SK-N-SH (cell line): ENCODE measurements at regions not wholly inside any gene's neighbourhood (a gene's known extent, or its start where the extent isn't known, plus 50 kb on each side); places are given as distances from the start of the nearest gene placed in this dataset.

ENCODE experiments used
- CTCF ChIA-PET: fragments of 300-600, 350-600 bp; formaldehyde crosslinking; extraction: SDS; loops from one replicate; lab custom pipeline; 2021; lab: Yijun Ruan, JAX
- POLR2A ChIA-PET: fragments of 350-600 bp; sonication (Branson Sonifier 250); formaldehyde crosslinking; extraction: SDS; loops from one replicate; lab custom pipeline; 2020; ENCODE audit warnings: antibody characterized with exemption, inconsistent platforms; lab: Yijun Ruan, JAX
- DNase-seq: peaks from one replicate; pipeline ENCODE4 v3.0.0; 2012
- H2AFZ ChIP-seq: fragments of 200-600 bp; sonication (generic); 2 replicates; pipeline ENCODE4 v1.8.1; 2016; ENCODE audit warnings: antibody characterized with exemption, mild to moderate bottlenecking, low read depth
- H3F3A ChIP-seq: fragments of 200-600 bp; sonication (generic); replicated peaks from 2 replicates; pipeline ENCODE3; 2016; ENCODE audit warnings: antibody characterized with exemption, mild to moderate bottlenecking; ENCODE audit not compliant: insufficient read depth
- H3K27ac ChIP-seq, 2 experiments: fragments of 200-500 bp in 1 of 2; fragments of 200-600 bp in 1 of 2; sonication (Bioruptor generic) in 1 of 2; sonication (generic), shearing (Covaris generic) in 1 of 2; 2 replicates each; pipeline versions ENCODE4 v1.5.1 to v1.6.1; 2014 to 2016; ENCODE audit warnings: low read depth in 2 of 2, inconsistent platforms in 1 of 2, low read length in 1 of 2, mild to moderate bottlenecking in 1 of 2, mixed read lengths in 1 of 2
- H3K27me3 ChIP-seq: fragments of 200-600 bp; sonication (generic), shearing (Covaris generic); 2 replicates; pipeline ENCODE4 v1.6.1; 2016; ENCODE audit warnings: mixed run types; ENCODE audit not compliant: insufficient read depth
- H3K36me3 ChIP-seq, 2 experiments: fragments of 200-500 bp in 1 of 2; fragments of 200-600 bp in 1 of 2; sonication (Bioruptor generic) in 1 of 2; sonication (generic) in 1 of 2; replicated peaks in 1 of 2; 2 replicates each; pipeline versions ENCODE3 to v1.5.1; 2014 to 2016; ENCODE audit warnings: low read length in 1 of 2, mild to moderate bottlenecking in 1 of 2; ENCODE audit not compliant: insufficient read depth in 2 of 2, control insufficient read depth in 1 of 2
- H3K4me1 ChIP-seq, 2 experiments: fragments of 200-500 bp in 1 of 2; fragments of 200-600 bp in 1 of 2; sonication (Bioruptor generic) in 1 of 2; sonication (generic), shearing (Covaris generic) in 1 of 2; 2 replicates each; pipeline versions ENCODE4 v1.5.1 to v1.6.1; 2014 to 2016; ENCODE audit warnings: low read depth in 1 of 2, low read length in 1 of 2, mixed run types in 1 of 2; ENCODE audit not compliant: insufficient read depth in 2 of 2, control insufficient read depth in 1 of 2
- H3K4me2 ChIP-seq: fragments of 200-600 bp; sonication (generic), shearing (Covaris generic); 2 replicates; pipeline ENCODE4 v1.6.1; 2017; ENCODE audit warnings: mixed run types
- H3K4me3 ChIP-seq, 2 experiments: fragments of 200-500 bp in 1 of 2; fragments of 200-600 bp in 1 of 2; sonication (Bioruptor generic) in 1 of 2; sonication (generic), shearing (Covaris generic) in 1 of 2; 2 replicates each; pipeline versions ENCODE4 v1.5.1 to v1.8.1; 2014 to 2016; ENCODE audit warnings: low read depth in 2 of 2, inconsistent platforms in 1 of 2, low read length in 1 of 2, mild to moderate bottlenecking in 1 of 2, mixed read lengths in 1 of 2, moderate library complexity in 1 of 2
- H3K79me2 ChIP-seq: fragments of 200-600 bp; sonication (generic); 2 replicates; pipeline ENCODE4 v1.8.1; 2017; ENCODE audit warnings: mild to moderate bottlenecking; ENCODE audit not compliant: insufficient read depth
- H3K9ac ChIP-seq: fragments of 200-600 bp; sonication (generic); 2 replicates; pipeline ENCODE4 v1.6.1; 2017; ENCODE audit warnings: mixed run types
- H3K9me2 ChIP-seq: fragments of 200-600 bp; sonication (generic); 2 replicates; pipeline ENCODE4 v1.6.1; 2017; ENCODE audit warnings: mixed run types
- H3K9me3 ChIP-seq: fragments of 200-600 bp; sonication (generic); 2 replicates; pipeline ENCODE4 v1.6.1; 2017; ENCODE audit warnings: mixed run types, mild to moderate bottlenecking, moderate library complexity
- H4K20me1 ChIP-seq: fragments of 200-600 bp; sonication (generic); 2 replicates; pipeline ENCODE4 v1.6.1; 2017; ENCODE audit warnings: mild to moderate bottlenecking, mixed run types; ENCODE audit not compliant: insufficient read depth
- CHD2 ChIP-seq: fragments of 150-350 bp; IDR thresholded peaks from 2 replicates; pipeline ENCODE4 v1.6.1; 2018; ENCODE audit warnings: low read length; ENCODE audit not compliant: partially characterized antibody
- ELF1 ChIP-seq: IDR thresholded peaks from 2 replicates; pipeline ENCODE4 v1.4.0; 2012
- EZH2phosphoT487 ChIP-seq: fragments of 200-600 bp; sonication (generic); IDR thresholded peaks from 2 replicates; pipeline ENCODE4 v1.6.1; 2017; ENCODE audit warnings: low read depth, mixed run types, mild to moderate bottlenecking, antibody characterized with exemption, moderate library complexity, borderline replicate concordance
- FOSL2 ChIP-seq: IDR thresholded peaks from 2 replicates; pipeline ENCODE4 v1.4.0; 2012; ENCODE audit warnings: low read depth, mild to moderate bottlenecking, moderate library complexity, borderline replicate concordance
- FOXJ3 ChIP-seq: sonication (generic); formaldehyde crosslinking; IDR thresholded peaks from 2 replicates; pipeline ENCODE4 v1.5.1; 2020; ENCODE audit warnings: mild to moderate bottlenecking, missing genetic modification reagents
- GABPA ChIP-seq: IDR thresholded peaks from 2 replicates; pipeline ENCODE4 v1.4.0; 2012; ENCODE audit warnings: low read depth, mild to moderate bottlenecking
- GATA2 ChIP-seq: sonication (generic); formaldehyde crosslinking; IDR thresholded peaks from 2 replicates; pipeline ENCODE4 v1.5.0; 2020; ENCODE audit warnings: mild to moderate bottlenecking, missing genetic modification reagents
- JUND ChIP-seq: IDR thresholded peaks from 2 replicates; pipeline ENCODE4 v1.4.0; 2012
- MXI1 ChIP-seq: IDR thresholded peaks from 2 replicates; pipeline ENCODE4 v1.6.1; 2012; ENCODE audit warnings: mild to moderate bottlenecking, low read depth, low read length, improper control_type of control experiment
- POLR2AphosphoS5 ChIP-seq: IDR thresholded peaks from 2 replicates; pipeline ENCODE4 v1.6.1; 2012; ENCODE audit warnings: low read depth, low read length
- RCOR1 ChIP-seq: fragments of 150-350 bp; IDR thresholded peaks from 2 replicates; pipeline ENCODE4 v1.6.1; 2017; ENCODE audit warnings: antibody characterized with exemption, low read length
- RFX5 ChIP-seq: IDR thresholded peaks from 2 replicates; pipeline ENCODE4 v1.6.1; 2012; ENCODE audit warnings: mild to moderate bottlenecking, improper control_type of control experiment, low read length
- SMC3 ChIP-seq: IDR thresholded peaks from 2 replicates; pipeline ENCODE4 v1.6.1; 2012; ENCODE audit warnings: low read depth, low read length, improper control_type of control experiment
- TAF1 ChIP-seq: IDR thresholded peaks from 2 replicates; pipeline ENCODE4 v1.6.1; 2012; ENCODE audit warnings: low read depth, mild to moderate bottlenecking, low read length, moderate library complexity, borderline replicate concordance
- TEAD4 ChIP-seq: IDR thresholded peaks from 2 replicates; pipeline ENCODE4 v1.4.0; 2012; ENCODE audit warnings: mild to moderate bottlenecking, borderline replicate concordance; ENCODE audit not compliant: insufficient read depth
- YY1 ChIP-seq: IDR thresholded peaks from 2 replicates; pipeline ENCODE4 v1.4.0; 2012; ENCODE audit warnings: low read depth, mild to moderate bottlenecking
- WGBS: methylation state at CpG from one replicate; pipeline ENCODE4 v1.1.6; 2017; ENCODE audit warnings: low lambda C conversion rate; 5-methylcytosine and 5-hydroxymethylcytosine counted together
- TF ChIP-seq, protein P1 (sequence below): IDR thresholded peaks from 2 replicates; pipeline ENCODE4 v1.4.0; 2012; ENCODE audit warnings: low read depth, borderline replicate concordance
- TF ChIP-seq, protein P2 (sequence below): IDR thresholded peaks from 2 replicates; pipeline ENCODE4 v1.6.1; 2012; ENCODE audit warnings: mild to moderate bottlenecking, low read depth, low read length, moderate library complexity

- Histone ChIP-seq H2AFZ (no peak overlapping the region), H3K4me3 (no peak overlapping the region), H3K4me2 (no peak overlapping the region), H3K9me3 (peaks cover 7% of the 10 kb centered on the region; the same call in 1 of the 2 replicates)
- CTCF ChIA-PET, result no interaction called here
- TF ChIP-seq TAF1, result no peak
- no peak for TF ChIP-seq SMC3
- TF ChIP-seq FOSL2, result no peak
- TF ChIP-seq GABPA, result no peak
- TF ChIP-seq POLR2AphosphoS5, result no peak
- TF ChIP-seq, protein P1, sequence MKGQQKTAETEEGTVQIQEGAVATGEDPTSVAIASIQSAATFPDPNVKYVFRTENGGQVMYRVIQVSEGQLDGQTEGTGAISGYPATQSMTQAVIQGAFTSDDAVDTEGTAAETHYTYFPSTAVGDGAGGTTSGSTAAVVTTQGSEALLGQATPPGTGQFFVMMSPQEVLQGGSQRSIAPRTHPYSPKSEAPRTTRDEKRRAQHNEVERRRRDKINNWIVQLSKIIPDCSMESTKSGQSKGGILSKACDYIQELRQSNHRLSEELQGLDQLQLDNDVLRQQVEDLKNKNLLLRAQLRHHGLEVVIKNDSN, result no peak
- TF ChIP-seq JUND, result no peak
- TF ChIP-seq MXI1, result no peak
- no peak for TF ChIP-seq FOXJ3
- no peak for TF ChIP-seq GATA2
- TF ChIP-seq CHD2, result no peak
- TF ChIP-seq, protein P2, sequence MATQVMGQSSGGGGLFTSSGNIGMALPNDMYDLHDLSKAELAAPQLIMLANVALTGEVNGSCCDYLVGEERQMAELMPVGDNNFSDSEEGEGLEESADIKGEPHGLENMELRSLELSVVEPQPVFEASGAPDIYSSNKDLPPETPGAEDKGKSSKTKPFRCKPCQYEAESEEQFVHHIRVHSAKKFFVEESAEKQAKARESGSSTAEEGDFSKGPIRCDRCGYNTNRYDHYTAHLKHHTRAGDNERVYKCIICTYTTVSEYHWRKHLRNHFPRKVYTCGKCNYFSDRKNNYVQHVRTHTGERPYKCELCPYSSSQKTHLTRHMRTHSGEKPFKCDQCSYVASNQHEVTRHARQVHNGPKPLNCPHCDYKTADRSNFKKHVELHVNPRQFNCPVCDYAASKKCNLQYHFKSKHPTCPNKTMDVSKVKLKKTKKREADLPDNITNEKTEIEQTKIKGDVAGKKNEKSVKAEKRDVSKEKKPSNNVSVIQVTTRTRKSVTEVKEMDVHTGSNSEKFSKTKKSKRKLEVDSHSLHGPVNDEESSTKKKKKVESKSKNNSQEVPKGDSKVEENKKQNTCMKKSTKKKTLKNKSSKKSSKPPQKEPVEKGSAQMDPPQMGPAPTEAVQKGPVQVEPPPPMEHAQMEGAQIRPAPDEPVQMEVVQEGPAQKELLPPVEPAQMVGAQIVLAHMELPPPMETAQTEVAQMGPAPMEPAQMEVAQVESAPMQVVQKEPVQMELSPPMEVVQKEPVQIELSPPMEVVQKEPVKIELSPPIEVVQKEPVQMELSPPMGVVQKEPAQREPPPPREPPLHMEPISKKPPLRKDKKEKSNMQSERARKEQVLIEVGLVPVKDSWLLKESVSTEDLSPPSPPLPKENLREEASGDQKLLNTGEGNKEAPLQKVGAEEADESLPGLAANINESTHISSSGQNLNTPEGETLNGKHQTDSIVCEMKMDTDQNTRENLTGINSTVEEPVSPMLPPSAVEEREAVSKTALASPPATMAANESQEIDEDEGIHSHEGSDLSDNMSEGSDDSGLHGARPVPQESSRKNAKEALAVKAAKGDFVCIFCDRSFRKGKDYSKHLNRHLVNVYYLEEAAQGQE, result no peak
- TF ChIP-seq, all 33 proteins: peak for 0
- POLR2A ChIA-PET, result no interaction called here
- H3K4me1 ChIP-seq, result no peaks in the 10 kb centered on the region
- H3K9me2 ChIP-seq, result no peaks in the 10 kb centered on the region
- no peak overlapping the region for H3K27ac ChIP-seq
- H3K36me3 ChIP-seq, result no peaks in the 10 kb centered on the region
- no peak for DNase-seq
- no peak overlapping the region for H3K9ac ChIP-seq
- WGBS, result 8% methylated on average over 3 of the region's 3 CpGs
- no peaks in the 10 kb centered on the region for H3K27me3 ChIP-seq
- H3K79me2 ChIP-seq, result no peaks in the 10 kb centered on the region
- H4K20me1 ChIP-seq, result no peaks in the 10 kb centered on the region
- H3F3A ChIP-seq, result no peaks in the 10 kb centered on the region
Measured at GRCh38 chr1:177547200-177547599, 376.4 kb downstream of the BRINP2 start.

DNA sequence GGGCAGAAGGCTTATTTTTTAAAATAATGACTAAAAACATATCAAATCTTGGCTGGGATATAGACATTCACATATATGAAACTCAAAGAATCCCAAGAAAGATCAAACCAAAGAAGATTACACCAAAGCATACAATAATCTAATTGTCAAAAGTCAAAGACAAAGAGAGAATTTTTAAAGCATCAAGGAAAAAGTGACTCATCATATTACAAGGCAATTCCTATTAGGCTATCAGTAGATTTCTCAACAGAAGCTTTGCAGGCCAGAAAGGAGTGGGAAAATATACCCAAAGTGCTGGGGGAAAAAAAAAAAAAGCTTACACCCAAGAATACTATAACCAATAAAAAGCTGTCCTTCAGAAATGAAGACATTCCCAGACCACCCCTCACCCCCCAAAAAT lies 375.6 kb downstream of the BRINP2 start:
- CTCF ChIA-PET, result no interaction called here
- no peak for TF ChIP-seq YY1
- no peak for TF ChIP-seq RCOR1
- TF ChIP-seq, protein P1, result no peak
- TF ChIP-seq EZH2phosphoT487, result no peak
- no peak for TF ChIP-seq TEAD4
- no peak for TF ChIP-seq RFX5
- no peak for TF ChIP-seq CHD2
- TF ChIP-seq ELF1, result no peak
- TF ChIP-seq, all 33 proteins: peak for 0
- Histone ChIP-seq H2AFZ (no peak overlapping the region), H3K4me3 (no peak overlapping the region), H3K4me1 (no peaks in the 10 kb centered on the region), H4K20me1 (no peaks in the 10 kb centered on the region), H3K27ac (no peak overlapping the region), H3K36me3 (no peaks in the 10 kb centered on the region), H3K27me3 (no peaks in the 10 kb centered on the region), H3K79me2 (no peaks in the 10 kb centered on the region), H3K4me2 (no peak overlapping the region), H3F3A (no peaks in the 10 kb centered on the region), H3K9me3 (peaks cover 7% of the 10 kb centered on the region; the same call in 1 of the 2 replicates), H3K9me2 (no peaks in the 10 kb centered on the region), H3K9ac (no peak overlapping the region)
- POLR2A ChIA-PET, result no interaction called here
- DNase-seq, result no peak
